ENCODE measurements at regions not wholly inside any gene's neighbourhood (a gene's known extent, or its start where the extent isn't known, plus 50 kb on each side); places are given as distances from the start of the nearest gene placed in this dataset.
A peak's percentile ranks its signal among the peaks of the same experiment; 100 is the strongest.
"Not testable (repeated sequence)": the region's sequence is repeated elsewhere in the genome, so short reads cannot be mapped to it uniquely, and the experiment has no call there.

GRCh38 chr4:156111686-156112085 is 158.0 kb upstream of the CTSO start:
- ATAC-seq, result no peak
- intact Hi-C loops (cut with DNase I), result no loop called here
- no peak for DNase-seq

- ATAC-seq (peak in 1 of 2 donors; percentile 82), DNase-seq (no peak)
- intact Hi-C loops (cut with DNase I), result no loop called here
Observed at GRCh38 chr4:156109943-156110900, 156.6 kb upstream of the CTSO start.

- ATAC-seq; intact Hi-C loops (cut with DNase I); DNase-seq: not testable (repeated sequence)
Observed at GRCh38 chr4:156109087-156109486, 155.4 kb upstream of the CTSO start.

GRCh38 chr4:156103311-156103710 is 149.6 kb upstream of the CTSO start:
- intact Hi-C loops (cut with DNase I), result no loop called here
- DNase-seq, result no peak
- no peak for ATAC-seq

- intact Hi-C loops (cut with DNase I), result no loop called here
- ATAC-seq, result no peak
- no peak for DNase-seq
Observed at GRCh38 chr4:156102411-156102810, 148.7 kb upstream of the CTSO start.

- peak in 1 of 2 donors; percentile 45 for ATAC-seq
- intact Hi-C loops (cut with DNase I), result no loop called here
- DNase-seq, result no peak
Observed at GRCh38 chr4:156101571-156101970, 147.9 kb upstream of the CTSO start.

GRCh38 chr4:156100651-156101050 is 147.0 kb upstream of the CTSO start:
- intact Hi-C loops (cut with DNase I), result no loop called here
- ATAC-seq (peak in 1 of 2 donors; percentile 63), DNase-seq (no peak)

- no peak for DNase-seq
- no peak for ATAC-seq
- intact Hi-C loops (cut with DNase I), result no loop called here
Observed at GRCh38 chr4:156098805-156099204, 145.1 kb upstream of the CTSO start.

- no peak for ATAC-seq
- intact Hi-C loops (cut with DNase I), result no loop called here
- DNase-seq, result no peak
Observed at GRCh38 chr4:156085100-156085499, 131.4 kb upstream of the CTSO start.

GRCh38 chr4:156084373-156084772 is 130.7 kb upstream of the CTSO start:
- intact Hi-C loops (cut with DNase I), result no loop called here
- no peak for ATAC-seq
- no peak for DNase-seq

GRCh38 chr4:156073976-156074375 is 120.3 kb upstream of the CTSO start:
- DNase-seq (no peak), ATAC-seq (no peak)
- intact Hi-C loops (cut with DNase I), result no loop called here

- intact Hi-C loops (cut with DNase I), result no loop called here
- ATAC-seq (no peak), DNase-seq (no peak)
Observed at GRCh38 chr4:156060661-156061060, 107.0 kb upstream of the CTSO start.

GRCh38 chr4:156053174-156053573 is 99.5 kb upstream of the CTSO start:
- no peak for DNase-seq
- intact Hi-C loops (cut with DNase I), result no loop called here
- no peak for ATAC-seq

- intact Hi-C loops (cut with DNase I), result no loop called here
- DNase-seq (no peak), ATAC-seq (no peak)
Observed at GRCh38 chr4:156052116-156052515, 98.5 kb upstream of the CTSO start.

GRCh38 chr4:156038772-156039171 is 85.1 kb upstream of the CTSO start:
- DNase-seq (no peak), ATAC-seq (no peak)
- intact Hi-C loops (cut with DNase I), result no loop called here

- no peak for ATAC-seq
- intact Hi-C loops (cut with DNase I), result no loop called here
- DNase-seq, result no peak
Observed at GRCh38 chr4:156036496-156036895, 82.8 kb upstream of the CTSO start.

GRCh38 chr4:156029691-156030090 is 76.0 kb upstream of the CTSO start:
- intact Hi-C loops (cut with DNase I), result no loop called here
- DNase-seq, result no peak
- ATAC-seq, result no peak

GRCh38 chr4:156021298-156021697 is 67.6 kb upstream of the CTSO start:
- no peak for ATAC-seq
- intact Hi-C loops (cut with DNase I), result no loop called here
- DNase-seq, result no peak

- no peak for DNase-seq
- intact Hi-C loops (cut with DNase I), result no loop called here
Observed at GRCh38 chr4:156019246-156019645, 65.6 kb upstream of the CTSO start.

GRCh38 chr4:156018383-156018782 is 64.7 kb upstream of the CTSO start:
- DNase-seq (no peak), ATAC-seq (no peak)
- intact Hi-C loops (cut with DNase I), result no loop called here

More at GRCh38 chr4:156019246-156019645, 65.6 kb upstream of the CTSO start:
- no peak for ATAC-seq

GRCh38 chr4:156015781-156016180 is 62.1 kb upstream of the CTSO start:
- ATAC-seq, result no peak
- DNase-seq, result no peak
- intact Hi-C loops (cut with DNase I), result no loop called here
